ENCODE measurements at regions not wholly inside any gene's neighbourhood (a gene's known extent, or its start where the extent isn't known, plus 50 kb on each side); places are given as distances from the start of the nearest gene placed in this dataset.

- no peak for DNase-seq
Measured at GRCh38 chr12:74285773-74286172, 251.9 kb upstream of the ATXN7L3B start.

- DNase-seq, result no peak
Measured at GRCh38 chr12:74286254-74286653, 251.4 kb upstream of the ATXN7L3B start.

GRCh38 chr12:74292351-74293194 is 245.1 kb upstream of the ATXN7L3B start:
- no peak for DNase-seq

GRCh38 chr12:74293689-74294131 is 243.9 kb upstream of the ATXN7L3B start:
- DNase-seq, result no peak

- peak; percentile 21 for DNase-seq
Measured at GRCh38 chr12:74317078-74317601, 220.5 kb upstream of the ATXN7L3B start.

GRCh38 chr12:74317741-74318140 is 219.9 kb upstream of the ATXN7L3B start:
- DNase-seq, result no peak

- DNase-seq, result no peak
Measured at GRCh38 chr12:74319886-74320285, 217.7 kb upstream of the ATXN7L3B start.

GRCh38 chr12:74321381-74321780 is 216.3 kb upstream of the ATXN7L3B start:
- DNase-seq, result no peak

- DNase-seq, result no peak
Measured at GRCh38 chr12:74322792-74323191, 214.8 kb upstream of the ATXN7L3B start.

GRCh38 chr12:74328623-74329022 is 209.0 kb upstream of the ATXN7L3B start:
- peak; percentile 16 for DNase-seq

GRCh38 chr12:74334780-74335179 is 202.9 kb upstream of the ATXN7L3B start:
- no peak for DNase-seq

- DNase-seq, result peak; percentile 64
Measured at GRCh38 chr12:74337951-74338350, 199.7 kb upstream of the ATXN7L3B start.

GRCh38 chr12:74339211-74339610 is 198.4 kb upstream of the ATXN7L3B start:
- DNase-seq, result no peak

GRCh38 chr12:74349925-74350324 is 187.7 kb upstream of the ATXN7L3B start:
- DNase-seq, result peak; percentile 72

GRCh38 chr12:74365178-74365964 is 172.3 kb upstream of the ATXN7L3B start:
- peak; percentile 54 for DNase-seq

- no peak for DNase-seq
Measured at GRCh38 chr12:74370608-74371216, 166.9 kb upstream of the ATXN7L3B start.

GRCh38 chr12:74379114-74379513 is 158.5 kb upstream of the ATXN7L3B start:
- DNase-seq, result no peak

GRCh38 chr12:74381958-74382357 is 155.7 kb upstream of the ATXN7L3B start:
- DNase-seq, result no peak

- DNase-seq, result no peak
Measured at GRCh38 chr12:74382983-74383382, 154.7 kb upstream of the ATXN7L3B start.

- DNase-seq, result no peak
Measured at GRCh38 chr12:74391283-74391682, 146.4 kb upstream of the ATXN7L3B start.

- no peak for DNase-seq
Measured at GRCh38 chr12:74393272-74393671, 144.4 kb upstream of the ATXN7L3B start.

- no peak for DNase-seq
Measured at GRCh38 chr12:74394647-74395046, 143.0 kb upstream of the ATXN7L3B start.

- no peak for DNase-seq
Measured at GRCh38 chr12:74401035-74401434, 136.6 kb upstream of the ATXN7L3B start.

Data from fibroblast of skin of abdomen (primary cell).